HG03064 (cell line): ENCODE measurements at regions not wholly inside any gene's neighbourhood (a gene's known extent, or its start where the extent isn't known, plus 50 kb on each side); places are given as distances from the start of the nearest gene placed in this dataset.
"Not testable (repeated sequence)": the region's sequence is repeated elsewhere in the genome, so short reads cannot be mapped to it uniquely, and the experiment has no call there.

ENCODE experiments used
- ATAC-seq: cut with Tn5 transposase; IDR thresholded peaks from one replicate; pipeline ENCODE4 v1.9.1; 2021; ENCODE audit warnings: low read depth; ENCODE audit not compliant: unreplicated experiment

- ATAC-seq = no peak
Measured at GRCh38 chr7:94100723-94101345, 96.7 kb upstream of the BET1 start.

- no peak for ATAC-seq
Measured at GRCh38 chr7:94104301-94104700, 100.1 kb upstream of the BET1 start.

- no peak for ATAC-seq
Measured at GRCh38 chr7:94109556-94109955, 105.4 kb upstream of the BET1 start.

GRCh38 chr7:94111009-94111408 lies 106.9 kb upstream of the BET1 start:
- ATAC-seq = no peak

- ATAC-seq = no peak
Measured at GRCh38 chr7:94115316-94115715, 111.2 kb upstream of the BET1 start.

- ATAC-seq = no peak
Measured at GRCh38 chr7:94123136-94123535, 119.0 kb upstream of the BET1 start.

- no peak for ATAC-seq
Measured at GRCh38 chr7:94127026-94127425, 122.9 kb upstream of the BET1 start.

- ATAC-seq = no peak
Measured at GRCh38 chr7:94128072-94128471, 123.9 kb upstream of the BET1 start.

- ATAC-seq = no peak
Measured at GRCh38 chr7:94129443-94130140, 125.4 kb upstream of the BET1 start.

GRCh38 chr7:94130716-94131115 lies 126.6 kb upstream of the BET1 start:
- no peak for ATAC-seq

- ATAC-seq = no peak
Measured at GRCh38 chr7:94133460-94133859, 129.3 kb upstream of the BET1 start.

GRCh38 chr7:94135180-94135579 lies 131.0 kb upstream of the BET1 start:
- ATAC-seq = no peak

- no peak for ATAC-seq
Measured at GRCh38 chr7:94142281-94142680, 138.1 kb upstream of the BET1 start.

GRCh38 chr7:94145602-94146001 lies 141.4 kb upstream of the BET1 start:
- no peak for ATAC-seq

GRCh38 chr7:94146408-94146807 lies 142.3 kb upstream of the BET1 start:
- no peak for ATAC-seq

- ATAC-seq = no peak
Measured at GRCh38 chr7:94149789-94150545, 145.8 kb upstream of the BET1 start.

GRCh38 chr7:94154182-94154581 lies 150.0 kb upstream of the BET1 start:
- ATAC-seq = no peak

- ATAC-seq = no peak
Measured at GRCh38 chr7:94154858-94155257, 150.7 kb upstream of the BET1 start.

GRCh38 chr7:94157659-94158306 lies 153.6 kb upstream of the BET1 start:
- not testable (repeated sequence) for ATAC-seq

GRCh38 chr7:94160719-94161435 lies 156.7 kb upstream of the BET1 start:
- peak; percentile 99 for ATAC-seq

GRCh38 chr7:94161476-94161875 lies 157.3 kb upstream of the BET1 start:
- ATAC-seq = no peak
